ENCODE measurements at regions not wholly inside any gene's neighbourhood (a gene's known extent, or its start where the extent isn't known, plus 50 kb on each side); places are given as distances from the start of the nearest gene placed in this dataset.

DNA sequence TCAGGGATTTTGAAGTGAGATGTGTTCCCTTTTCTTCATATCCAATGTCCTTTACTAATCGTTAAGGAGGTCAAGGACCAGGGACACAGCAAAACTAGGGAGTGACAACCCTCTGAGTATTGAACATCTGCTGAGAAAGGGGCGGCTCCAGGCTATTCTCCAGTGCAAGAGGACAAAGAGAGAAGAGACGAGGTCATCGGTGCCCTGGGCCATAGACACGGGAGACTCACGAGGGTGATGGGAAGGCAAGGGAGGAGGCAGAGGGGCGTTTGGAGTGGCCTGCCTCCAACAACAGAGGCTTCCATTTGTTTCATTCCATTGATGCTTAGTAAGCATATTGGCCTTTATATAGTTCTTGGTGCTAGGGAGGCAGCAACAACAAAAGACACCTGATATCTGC is 268.4 kb downstream of the CXCL12 start:
- TF ChIP-seq ZFP3 (CRISPR knock-in tag; IDR thresholded peaks at IDR 0.05) (no peak), ZC3H10 (CRISPR knock-in tag; IDR thresholded peaks at IDR 0.05) (no peak), ZNF565 (CRISPR knock-in tag; conservative IDR thresholded peaks at IDR 0.05; ENCODE audit: low read depth) (no peak), RARB (CRISPR knock-in tag; IDR thresholded peaks at IDR 0.05) (no peak), BACH2 (CRISPR knock-in tag; IDR thresholded peaks at IDR 0.05; ENCODE audit: borderline replicate concordance) (no peak)

Data from SK-N-SH treated with all-trans-retinoic acid at 6 μM for 48 hours (cell line).